Suprapubic skin (tissue), 3 donors: ENCODE measurements at regions not wholly inside any gene's neighbourhood (a gene's known extent, or its start where the extent isn't known, plus 50 kb on each side); places are given as distances from the start of the nearest gene placed in this dataset.

Experiments used
- CTCF ChIP-seq, 2 donors: fragments of 200-600 bp in 1 of 2; fragments of 450-650 bp in 1 of 2; sonication (generic) in 1 of 2; IDR thresholded peaks; one replicate each; pipeline ENCODE4 v1.5.1; 2016 to 2019; ENCODE audit warnings: antibody characterized with exemption in 2 of 2, mild to moderate bottlenecking in 1 of 2, moderate library complexity in 1 of 2
- POLR2AphosphoS5 ChIP-seq, 3 donors: sonication (generic); formaldehyde crosslinking; IDR thresholded peaks; one replicate each; pipeline ENCODE4 v1.6.1; 2017; ENCODE audit warnings: antibody characterized with exemption in 3 of 3

- TF ChIP-seq CTCF (IDR thresholded peaks at IDR 0.05) (no peak), POLR2AphosphoS5 (IDR thresholded peaks at IDR 0.05) (no peak)
Observed at GRCh38 chr13:75935805-75936204, 299.7 kb downstream of the LMO7 start.
